H1 (cell line): ENCODE measurements at regions not wholly inside any gene's neighbourhood (a gene's known extent, or its start where the extent isn't known, plus 50 kb on each side); places are given as distances from the start of the nearest gene placed in this dataset.

Source experiments
- CTCF ChIA-PET: fragments of 300-600 bp; sonication (Branson Sonifier 250); formaldehyde crosslinking; loops from one replicate; lab custom pipeline; 2021; ENCODE audit not compliant: partially characterized antibody; lab: Charles Lee
- POLR2A ChIA-PET: fragments of 300-600 bp; sonication (Branson Sonifier 250); formaldehyde crosslinking; loops from one replicate; lab custom pipeline; 2021; ENCODE audit warnings: inconsistent platforms; ENCODE audit not compliant: partially characterized antibody; lab: Charles Lee
- DNase-seq, 2 experiments: peaks; one replicate each; pipeline versions ENCODE4 v3.0.0 to v3.0.0-alpha.2; 2010 to 2022; ENCODE audit warnings: low spot score in 2 of 2, low read depth in 1 of 2, mixed read lengths in 1 of 2
- FAIRE-seq: peaks from 2 replicates; lab custom pipeline; 2011; peaks lifted over from hg19 to GRCh38; lab: Jason Lieb, UNC
- H2AFZ ChIP-seq: 2 replicates; pipeline ENCODE4 v1.8.1; 2012; ENCODE audit warnings: low read length, inconsistent platforms
- H2AK5ac ChIP-seq: 2 replicates; pipeline ENCODE4 v1.6.1; 2013; ENCODE audit warnings: low read depth, low read length
- H2BK120ac ChIP-seq: replicated peaks from 2 replicates; pipeline ENCODE3; 2013; ENCODE audit warnings: low read depth, low read length, inconsistent platforms
- H2BK12ac ChIP-seq: 2 replicates; pipeline ENCODE4 v1.6.1; 2013; ENCODE audit warnings: low read depth, low read length
- H2BK15ac ChIP-seq: 2 replicates; pipeline ENCODE4 v1.6.1; 2013; ENCODE audit warnings: low read length
- H2BK20ac ChIP-seq: 2 replicates; pipeline ENCODE4 v1.6.1; 2013; ENCODE audit warnings: low read length
- H2BK5ac ChIP-seq: 2 replicates; pipeline ENCODE4 v1.6.1; 2013; ENCODE audit warnings: low read depth, low read length
- H3K14ac ChIP-seq: 2 replicates; pipeline ENCODE4 v1.6.1; 2013; ENCODE audit warnings: inconsistent platforms; ENCODE audit not compliant: insufficient read length
- H3K18ac ChIP-seq: 2 replicates; pipeline ENCODE4 v1.6.1; 2013; ENCODE audit warnings: low read length; ENCODE audit errors: extremely low read depth
- H3K23ac ChIP-seq: 2 replicates; pipeline ENCODE4 v1.6.1; 2013; ENCODE audit warnings: inconsistent platforms; ENCODE audit not compliant: insufficient read length
- H3K23me2 ChIP-seq: 2 replicates; pipeline ENCODE4 v1.6.1; 2013; ENCODE audit warnings: low read depth, low read length
- H3K27ac ChIP-seq: 2 replicates; pipeline ENCODE4 v1.6.1; 2011; ENCODE audit warnings: low read depth, low read length, inconsistent platforms
- H3K27me3 ChIP-seq, 4 experiments: replicated peaks in 1 of 4; 1 replicate in 1 of 4; 2 replicates in 3 of 4; pipeline versions ENCODE4 v1.6.1 to v1.8.1; 2011 to 2013; ENCODE audit warnings: low read length in 3 of 4, mild to moderate bottlenecking in 3 of 4, inconsistent platforms in 2 of 4, mixed read lengths in 2 of 4, moderate library complexity in 1 of 4; ENCODE audit not compliant: control insufficient read depth in 3 of 4, insufficient read depth in 3 of 4; ENCODE audit errors: extremely low read depth in 1 of 4
- H3K36me3 ChIP-seq, 4 experiments: 2 replicates each; pipeline versions ENCODE4 v1.6.1 to v1.8.1; 2011 to 2013; ENCODE audit warnings: mild to moderate bottlenecking in 4 of 4, low read length in 3 of 4, moderate library complexity in 2 of 4, control low read depth in 1 of 4, inconsistent platforms in 1 of 4; ENCODE audit not compliant: insufficient read depth in 4 of 4, control insufficient read depth in 2 of 4
- H3K4ac ChIP-seq: replicated peaks from 2 replicates; pipeline ENCODE3; 2013; ENCODE audit warnings: low read length, low read depth, mixed read lengths, inconsistent platforms; ENCODE audit not compliant: insufficient read length
- H3K4me1 ChIP-seq, 4 experiments: replicated peaks in 1 of 4; 1 replicate in 1 of 4; 2 replicates in 3 of 4; pipeline versions ENCODE4 v1.6.1 to v1.8.1; 2011 to 2013; ENCODE audit warnings: low read length in 3 of 4, inconsistent platforms in 2 of 4, mixed read lengths in 1 of 4; ENCODE audit not compliant: insufficient read depth in 4 of 4, control insufficient read depth in 3 of 4
- H3K4me2 ChIP-seq, 2 experiments: 2 replicates each; pipeline versions ENCODE4 v1.6.1 to v1.8.1; 2011 to 2013; ENCODE audit warnings: low read depth in 2 of 2, low read length in 2 of 2, control low read depth in 1 of 2, inconsistent platforms in 1 of 2, mild to moderate bottlenecking in 1 of 2; ENCODE audit not compliant: insufficient read depth in 1 of 2
- H3K4me3 ChIP-seq, 4 experiments: fragments of 200-600, 300-600 bp in 1 of 4; sonication (generic), shearing (Covaris generic), sonication (Bioruptor Twin) in 1 of 4; 2 replicates each; pipeline versions ENCODE4 v1.5.1 to v1.8.1; 2011 to 2016; ENCODE audit warnings: low read length in 4 of 4, low read depth in 3 of 4, control low read depth in 2 of 4, inconsistent platforms in 2 of 4, mild to moderate bottlenecking in 2 of 4, mixed read lengths in 1 of 4, moderate library complexity in 1 of 4; ENCODE audit not compliant: insufficient read depth in 2 of 4; ENCODE audit errors: extremely low read depth in 1 of 4
- H3K56ac ChIP-seq: replicated peaks from 2 replicates; pipeline ENCODE3; 2013; ENCODE audit warnings: low read depth, mild to moderate bottlenecking, mixed read lengths, low read length, inconsistent platforms; ENCODE audit not compliant: insufficient read length
- H3K79me1 ChIP-seq: 2 replicates; pipeline ENCODE4 v1.6.1; 2013; ENCODE audit warnings: low read depth, low read length, control low read depth
- H3K79me2 ChIP-seq, 2 experiments: 2 replicates each; pipeline versions ENCODE4 v1.6.1 to v1.8.1; 2012 to 2013; ENCODE audit warnings: low read length in 2 of 2, mild to moderate bottlenecking in 2 of 2, inconsistent platforms in 1 of 2; ENCODE audit not compliant: insufficient read depth in 2 of 2, control insufficient read depth in 1 of 2
- H3K9ac ChIP-seq, 4 experiments: replicated peaks in 1 of 4; 1 replicate in 1 of 4; 2 replicates in 3 of 4; pipeline versions ENCODE4 v1.6.1 to v1.8.1; 2011 to 2013; ENCODE audit warnings: low read depth in 3 of 4, low read length in 3 of 4, control low read depth in 2 of 4, mild to moderate bottlenecking in 2 of 4, moderate library complexity in 2 of 4, inconsistent platforms in 1 of 4; ENCODE audit errors: extremely low read depth in 1 of 4
- H3K9me3 ChIP-seq, 2 experiments: 2 replicates each; pipeline versions ENCODE4 v1.6.1 to v1.8.1; 2012 to 2013; ENCODE audit warnings: mild to moderate bottlenecking in 2 of 2, moderate library complexity in 2 of 2, control low read depth in 1 of 2, inconsistent platforms in 1 of 2, low read depth in 1 of 2, low read length in 1 of 2, mixed read lengths in 1 of 2; ENCODE audit not compliant: insufficient read depth in 2 of 2
- H4K20me1 ChIP-seq, 2 experiments: replicated peaks in 1 of 2; 2 replicates each; pipeline versions ENCODE3 to v1.8.1; 2011 to 2013; ENCODE audit warnings: inconsistent platforms in 2 of 2, low read length in 2 of 2, mild to moderate bottlenecking in 1 of 2; ENCODE audit not compliant: insufficient read depth in 2 of 2, control insufficient read depth in 1 of 2
- H4K5ac ChIP-seq: 2 replicates; pipeline ENCODE4 v1.6.1; 2013; ENCODE audit warnings: low read length, low read depth, mixed read lengths, inconsistent platforms; ENCODE audit not compliant: insufficient read length
- H4K8ac ChIP-seq: 2 replicates; pipeline ENCODE4 v1.8.0; 2013; ENCODE audit warnings: mild to moderate bottlenecking, moderate library complexity, low read length, inconsistent platforms; ENCODE audit not compliant: insufficient read depth; ENCODE audit errors: extremely low read depth
- H4K91ac ChIP-seq: replicated peaks from 2 replicates; pipeline ENCODE3; 2013; ENCODE audit warnings: low read length, mixed read lengths, inconsistent platforms; ENCODE audit not compliant: insufficient read length
- CBX5 ChIP-seq: fragments of 300-800, 300-1000 bp; sonication (generic); IDR thresholded peaks from 2 replicates; pipeline ENCODE4 v1.7.1; 2016; ENCODE audit warnings: antibody characterized with exemption, low read length, low read depth
- EZH2 ChIP-seq: fragments of 200-600 bp; sonication (generic); IDR thresholded peaks from 2 replicates; pipeline ENCODE4 v1.7.1; 2012; ENCODE audit warnings: low read depth, mild to moderate bottlenecking, moderate library complexity, low read length, inconsistent platforms; ENCODE audit not compliant: severe bottlenecking
- MAFK ChIP-seq: IDR thresholded peaks from 2 replicates; pipeline ENCODE4 v1.6.1; 2012; ENCODE audit warnings: low read depth, mild to moderate bottlenecking, improper control_type of control experiment, low read length
- MAX ChIP-seq: IDR thresholded peaks from 2 replicates; pipeline ENCODE4 v1.6.1; 2012; ENCODE audit warnings: inconsistent platforms
- NRF1 ChIP-seq: IDR thresholded peaks from 2 replicates; pipeline ENCODE4 v1.6.1; 2011; ENCODE audit warnings: mild to moderate bottlenecking, low read depth, low read length, improper control_type of control experiment
- RFX5 ChIP-seq: IDR thresholded peaks from 2 replicates; pipeline ENCODE4 v1.6.1; 2011; ENCODE audit warnings: low read depth, low read length, improper control_type of control experiment, borderline replicate concordance
- SIRT6 ChIP-seq: IDR thresholded peaks from one replicate; pipeline ENCODE4 v1.7.1; 2012; ENCODE audit warnings: low read length, inconsistent platforms
- SRF ChIP-seq: IDR thresholded peaks from 2 replicates; pipeline ENCODE4 v1.6.1; 2011; ENCODE audit warnings: mild to moderate bottlenecking, low read depth, low read length, moderate library complexity
- TBP ChIP-seq: IDR thresholded peaks from 2 replicates; pipeline ENCODE4 v1.6.1; 2011; ENCODE audit warnings: low read depth, low read length, improper control_type of control experiment
- TCF12 ChIP-seq: IDR thresholded peaks from 2 replicates; pipeline ENCODE4 v1.6.1; 2011; ENCODE audit warnings: low read depth, mild to moderate bottlenecking, low read length
- WGBS, 2 experiments: shearing (Covaris generic) in 1 of 2; methylation state at CpG; one replicate each; pipeline versions ENCODE4 v1.1.6 to v1.1.7; 2013 to 2015; ENCODE audit warnings: low lambda C conversion rate in 2 of 2, mixed read lengths in 2 of 2, inconsistent platforms in 1 of 2, low coverage in 1 of 2, missing lambda C conversion rate in 1 of 2; ENCODE audit not compliant: insufficient replicate concordance in 2 of 2, insufficient coverage in 1 of 2, insufficient read length in 1 of 2; ENCODE audit errors: extremely low coverage in 1 of 2, missing lambda C conversion rate in 1 of 2; 5-methylcytosine and 5-hydroxymethylcytosine counted together
- TF ChIP-seq, protein P1 (sequence below): IDR thresholded peaks from 2 replicates; pipeline ENCODE4 v1.6.1; 2011; ENCODE audit warnings: low read length, improper control_type of control experiment

GRCh38 chr11:16440136-16440535, 83.8 kb upstream of the SOX6 start:
- H2BK5ac ChIP-seq, result no peak overlapping the region
- H2BK120ac ChIP-seq, result no peak overlapping the region
- no peaks in the 10 kb centered on the region for H3K9me3 ChIP-seq
- H3K79me1 ChIP-seq, result no peaks in the 10 kb centered on the region
- no peak overlapping the region for H3K9ac ChIP-seq
- ChIA-PET POLR2A (no interaction called here), CTCF (no interaction called here)
- H3K4me3 ChIP-seq, result no peak overlapping the region
- H2BK20ac ChIP-seq, result no peak overlapping the region
- no peak overlapping the region for H2AFZ ChIP-seq
- no peaks in the 10 kb centered on the region for H3K27me3 ChIP-seq
- no peak overlapping the region for H3K18ac ChIP-seq
- no peak overlapping the region for H3K4me2 ChIP-seq
- H3K14ac ChIP-seq, result no peak overlapping the region
- no peak for FAIRE-seq
- no peak overlapping the region for H3K56ac ChIP-seq
- H2BK12ac ChIP-seq, result no peak overlapping the region
- no peak overlapping the region for H3K4ac ChIP-seq
- no peaks in the 10 kb centered on the region for H4K20me1 ChIP-seq
- WGBS, 2 experiments, result 91% methylated on average over 5 of the region's 5 CpGs; no CpG with 5 or more reads in 1 of the 2 experiments
- H3K27ac ChIP-seq, result no peak overlapping the region
- no peaks in the 10 kb centered on the region for H3K79me2 ChIP-seq
- DNase-seq, result no peak
- no peaks in the 10 kb centered on the region for H3K36me3 ChIP-seq
- no peak overlapping the region for H2BK15ac ChIP-seq
- H3K23me2 ChIP-seq, result no peaks in the 10 kb centered on the region
- no peak overlapping the region for H3K23ac ChIP-seq
- H4K5ac ChIP-seq, result no peak overlapping the region
- no peak for TF ChIP-seq MAX
- no peak for TF ChIP-seq TBP
- TF ChIP-seq EZH2, result no peak
- no peak for TF ChIP-seq SRF
- no peak for TF ChIP-seq TCF12
- TF ChIP-seq, protein P1, sequence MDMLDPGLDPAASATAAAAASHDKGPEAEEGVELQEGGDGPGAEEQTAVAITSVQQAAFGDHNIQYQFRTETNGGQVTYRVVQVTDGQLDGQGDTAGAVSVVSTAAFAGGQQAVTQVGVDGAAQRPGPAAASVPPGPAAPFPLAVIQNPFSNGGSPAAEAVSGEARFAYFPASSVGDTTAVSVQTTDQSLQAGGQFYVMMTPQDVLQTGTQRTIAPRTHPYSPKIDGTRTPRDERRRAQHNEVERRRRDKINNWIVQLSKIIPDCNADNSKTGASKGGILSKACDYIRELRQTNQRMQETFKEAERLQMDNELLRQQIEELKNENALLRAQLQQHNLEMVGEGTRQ, result no peak
- no peak for TF ChIP-seq SIRT6
- TF ChIP-seq MAFK, result no peak
- TF ChIP-seq CBX5, result no peak
- no peak for TF ChIP-seq RFX5
- no peak for TF ChIP-seq NRF1
- TF ChIP-seq, all 59 proteins: peak for 0
- H2AK5ac ChIP-seq, result no peak overlapping the region
- H3K4me1 ChIP-seq, result no peaks in the 10 kb centered on the region
- H4K91ac ChIP-seq, result no peak overlapping the region
- H4K8ac ChIP-seq, result no peak overlapping the region
